Esophagus squamous epithelium (tissue), 4 donors: ENCODE measurements at regions not wholly inside any gene's neighbourhood (a gene's known extent, or its start where the extent isn't known, plus 50 kb on each side); places are given as distances from the start of the nearest gene placed in this dataset.

Source experiments
- CTCF ChIP-seq, 6 experiments: fragments of 450-650 bp in 4 of 6; fragments of 200-600 bp in 2 of 6; sonication (generic) in 2 of 6; IDR thresholded peaks; one replicate each; pipeline ENCODE4 v1.5.1; 2016 to 2019; ENCODE audit warnings: antibody characterized with exemption in 6 of 6, mild to moderate bottlenecking in 4 of 6, moderate library complexity in 4 of 6
- POLR2A ChIP-seq, 4 donors: fragments of 450-650 bp; IDR thresholded peaks; one replicate each; pipeline ENCODE4 v1.6.1; 2017; ENCODE audit warnings: antibody characterized with exemption in 4 of 4, mild to moderate bottlenecking in 4 of 4, moderate library complexity in 3 of 4

- TF ChIP-seq CTCF (IDR thresholded peaks at IDR 0.05) (no peak), POLR2A (IDR thresholded peaks at IDR 0.05) (no peak)
Observed at GRCh38 chr16:26857371-26857770, 209.4 kb upstream of the C16orf82 start.
